ENCODE measurements at regions not wholly inside any gene's neighbourhood (a gene's known extent, or its start where the extent isn't known, plus 50 kb on each side); places are given as distances from the start of the nearest gene placed in this dataset.
"Not testable (repeated sequence)": the region's sequence is repeated elsewhere in the genome, so short reads cannot be mapped to it uniquely, and the experiment has no call there.

GRCh38 chr20:25987073-25987927 is 290.6 kb upstream of the ZNF337 start:
- ATAC-seq (peak; percentile 55 to 85 (median 78)), FAIRE-seq (no peak), DNase-seq (peak in 5 of 6 donors; percentile 22 to 78 (median 50))
- intact Hi-C loops (cut with DNase I), result no loop called here
- H3K4me3 ChIP-seq, result peak overlapping the region in 2 of 4 donors; percentile 7 to 38
- H3K4me1 ChIP-seq, result no peaks in the 10 kb centered on the region
- 16 to 32% methylated on average over 41 to 46 of the region's 46 CpGs for WGBS, 2 donors
- H3K27me3 ChIP-seq, result no peaks in the 10 kb centered on the region
- H3K36me3 ChIP-seq, result no peaks in the 10 kb centered on the region
- no peak overlapping the region for H3K27ac ChIP-seq
- TF ChIP-seq CTCF (IDR thresholded peaks at IDR 0.05), result no peak
- H3K9me3 ChIP-seq, result no peaks in the 10 kb centered on the region

- no peak for FAIRE-seq
- H3K9me3 ChIP-seq, result no peaks in the 10 kb centered on the region
- H3K27me3 ChIP-seq, result no peaks in the 10 kb centered on the region
- H3K4me1 ChIP-seq, result no peaks in the 10 kb centered on the region
- H3K27ac ChIP-seq, result no peak overlapping the region
- H3K4me3 ChIP-seq, result no peak overlapping the region
- DNase-seq, result no peak
- no peaks in the 10 kb centered on the region for H3K36me3 ChIP-seq
- ATAC-seq, result no peak
- 84 to 89% methylated on average over 15 of the region's 15 CpGs for WGBS, 2 donors
- no peak for TF ChIP-seq CTCF (IDR thresholded peaks at IDR 0.05)
- intact Hi-C loops (cut with DNase I), result no loop called here
Measured at GRCh38 chr20:25985597-25985996, 288.9 kb upstream of the ZNF337 start.

GRCh38 chr20:25984933-25985332 is 288.3 kb upstream of the ZNF337 start:
- Histone ChIP-seq H3K4me3 (peak overlapping the region in 1 of 4 donors; percentile 14), H3K4me1 (no peaks in the 10 kb centered on the region), H3K27me3 (no peaks in the 10 kb centered on the region), H3K9me3 (no peaks in the 10 kb centered on the region), H3K27ac (no peak overlapping the region), H3K36me3 (no peaks in the 10 kb centered on the region)
- WGBS, 2 donors, result 42 to 65% methylated on average over 27 of the region's 27 CpGs
- intact Hi-C loops (cut with DNase I), result no loop called here
- peak in 5 of 6 donors; percentile 29 to 72 (median 45) for DNase-seq
- no peak for TF ChIP-seq CTCF (IDR thresholded peaks at IDR 0.05)
- ATAC-seq, result peak in 3 of 4 donors; percentile 62 to 66 (median 63)
- FAIRE-seq, result no peak

GRCh38 chr20:25982701-25983100 is 286.0 kb upstream of the ZNF337 start:
- intact Hi-C loops (cut with DNase I); H3K27ac ChIP-seq; ATAC-seq; H3K27me3 ChIP-seq; FAIRE-seq; DNase-seq; H3K9me3 ChIP-seq; H3K36me3 ChIP-seq; H3K4me1 ChIP-seq; H3K4me3 ChIP-seq: not testable (repeated sequence)

GRCh38 chr20:25978450-25979190 is 282.0 kb upstream of the ZNF337 start:
- DNase-seq; H3K36me3 ChIP-seq; H3K4me1 ChIP-seq; FAIRE-seq; H3K4me3 ChIP-seq; H3K27ac ChIP-seq; intact Hi-C loops (cut with DNase I); ATAC-seq; H3K9me3 ChIP-seq; H3K27me3 ChIP-seq: not testable (repeated sequence)
- WGBS, 2 donors, result 86% methylated on average over 10 of the region's 10 CpGs

GRCh38 chr20:25975816-25976215 is 279.2 kb upstream of the ZNF337 start:
- H3K9me3 ChIP-seq; FAIRE-seq; H3K4me3 ChIP-seq; H3K27me3 ChIP-seq; H3K36me3 ChIP-seq; ATAC-seq; H3K4me1 ChIP-seq; H3K27ac ChIP-seq; DNase-seq; intact Hi-C loops (cut with DNase I): not testable (repeated sequence)
- WGBS, 2 donors, result 47 to 71% methylated on average over 3 of the region's 3 CpGs

- DNase-seq; FAIRE-seq; H3K9me3 ChIP-seq; H3K27ac ChIP-seq; H3K4me1 ChIP-seq; H3K36me3 ChIP-seq; intact Hi-C loops (cut with DNase I); ATAC-seq; H3K27me3 ChIP-seq; H3K4me3 ChIP-seq: not testable (repeated sequence)
- 73 to 75% methylated on average over 4 of the region's 4 CpGs for WGBS, 2 donors
Measured at GRCh38 chr20:25965203-25965602, 268.6 kb upstream of the ZNF337 start.

- intact Hi-C loops (cut with DNase I); H3K4me3 ChIP-seq; H3K27me3 ChIP-seq; DNase-seq; FAIRE-seq; H3K9me3 ChIP-seq; ATAC-seq; H3K4me1 ChIP-seq; H3K36me3 ChIP-seq; H3K27ac ChIP-seq: not testable (repeated sequence)
- 39 to 41% methylated on average over 3 of the region's 3 CpGs for WGBS, 2 donors
Measured at GRCh38 chr20:25953876-25954275, 257.2 kb upstream of the ZNF337 start.

- H3K9me3 ChIP-seq; DNase-seq; intact Hi-C loops (cut with DNase I); H3K36me3 ChIP-seq; H3K27ac ChIP-seq; H3K4me3 ChIP-seq; ATAC-seq; H3K27me3 ChIP-seq; FAIRE-seq; H3K4me1 ChIP-seq: not testable (repeated sequence)
- 96 to 100% methylated on average over 1 of the region's 2 CpGs for WGBS, 2 donors
Measured at GRCh38 chr20:25935230-25935629, 238.6 kb upstream of the ZNF337 start.

Data from pancreas (tissue), 10 donors.